Lower leg skin (tissue), 3 donors: ENCODE measurements at regions not wholly inside any gene's neighbourhood (a gene's known extent, or its start where the extent isn't known, plus 50 kb on each side); places are given as distances from the start of the nearest gene placed in this dataset.

ENCODE experiments used
- CTCF ChIP-seq, 3 donors: fragments of 450-650 bp; IDR thresholded peaks; one replicate each; pipeline ENCODE4 v1.5.1; 2016; ENCODE audit warnings: antibody characterized with exemption in 3 of 3, mild to moderate bottlenecking in 3 of 3, moderate library complexity in 2 of 3
- POLR2A ChIP-seq, 2 donors: fragments of 450-650 bp; IDR thresholded peaks; one replicate each; pipeline ENCODE4 v1.6.1; 2016 to 2017; ENCODE audit warnings: antibody characterized with exemption in 2 of 2, mild to moderate bottlenecking in 1 of 2, moderate library complexity in 1 of 2

DNA sequence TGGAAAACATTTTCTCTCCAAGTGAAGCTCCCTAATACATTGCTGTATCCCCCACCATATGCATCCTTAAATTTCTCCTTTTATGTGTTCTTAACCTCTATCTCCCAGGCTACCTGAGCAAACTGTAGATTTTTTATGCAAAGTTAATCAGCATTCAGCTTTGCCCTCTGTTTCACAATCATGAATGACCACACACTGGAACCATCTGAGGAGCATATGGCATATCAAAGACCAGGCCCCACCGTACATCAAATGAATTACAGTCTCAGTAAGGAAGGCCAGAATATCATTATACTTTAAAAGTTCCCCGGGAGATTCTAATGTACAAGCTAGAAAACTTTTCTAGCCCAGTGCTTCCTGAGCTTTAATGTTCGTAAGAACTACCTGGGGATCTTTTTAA is 115.5 kb upstream of the NECTIN3 start:
- TF ChIP-seq POLR2A (IDR thresholded peaks at IDR 0.05) (no peak), CTCF (IDR thresholded peaks at IDR 0.05) (no peak)
